ENCODE measurements at regions not wholly inside any gene's neighbourhood (a gene's known extent, or its start where the extent isn't known, plus 50 kb on each side); places are given as distances from the start of the nearest gene placed in this dataset.

- TF ChIP-seq, protein P1, sequence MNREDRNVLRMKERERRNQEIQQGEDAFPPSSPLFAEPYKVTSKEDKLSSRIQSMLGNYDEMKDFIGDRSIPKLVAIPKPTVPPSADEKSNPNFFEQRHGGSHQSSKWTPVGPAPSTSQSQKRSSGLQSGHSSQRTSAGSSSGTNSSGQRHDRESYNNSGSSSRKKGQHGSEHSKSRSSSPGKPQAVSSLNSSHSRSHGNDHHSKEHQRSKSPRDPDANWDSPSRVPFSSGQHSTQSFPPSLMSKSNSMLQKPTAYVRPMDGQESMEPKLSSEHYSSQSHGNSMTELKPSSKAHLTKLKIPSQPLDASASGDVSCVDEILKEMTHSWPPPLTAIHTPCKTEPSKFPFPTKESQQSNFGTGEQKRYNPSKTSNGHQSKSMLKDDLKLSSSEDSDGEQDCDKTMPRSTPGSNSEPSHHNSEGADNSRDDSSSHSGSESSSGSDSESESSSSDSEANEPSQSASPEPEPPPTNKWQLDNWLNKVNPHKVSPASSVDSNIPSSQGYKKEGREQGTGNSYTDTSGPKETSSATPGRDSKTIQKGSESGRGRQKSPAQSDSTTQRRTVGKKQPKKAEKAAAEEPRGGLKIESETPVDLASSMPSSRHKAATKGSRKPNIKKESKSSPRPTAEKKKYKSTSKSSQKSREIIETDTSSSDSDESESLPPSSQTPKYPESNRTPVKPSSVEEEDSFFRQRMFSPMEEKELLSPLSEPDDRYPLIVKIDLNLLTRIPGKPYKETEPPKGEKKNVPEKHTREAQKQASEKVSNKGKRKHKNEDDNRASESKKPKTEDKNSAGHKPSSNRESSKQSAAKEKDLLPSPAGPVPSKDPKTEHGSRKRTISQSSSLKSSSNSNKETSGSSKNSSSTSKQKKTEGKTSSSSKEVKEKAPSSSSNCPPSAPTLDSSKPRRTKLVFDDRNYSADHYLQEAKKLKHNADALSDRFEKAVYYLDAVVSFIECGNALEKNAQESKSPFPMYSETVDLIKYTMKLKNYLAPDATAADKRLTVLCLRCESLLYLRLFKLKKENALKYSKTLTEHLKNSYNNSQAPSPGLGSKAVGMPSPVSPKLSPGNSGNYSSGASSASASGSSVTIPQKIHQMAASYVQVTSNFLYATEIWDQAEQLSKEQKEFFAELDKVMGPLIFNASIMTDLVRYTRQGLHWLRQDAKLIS (CRISPR knock-in tag; IDR thresholded peaks at IDR 0.05; ENCODE audit: borderline replicate concordance), result no peak
- TF ChIP-seq, protein P2, sequence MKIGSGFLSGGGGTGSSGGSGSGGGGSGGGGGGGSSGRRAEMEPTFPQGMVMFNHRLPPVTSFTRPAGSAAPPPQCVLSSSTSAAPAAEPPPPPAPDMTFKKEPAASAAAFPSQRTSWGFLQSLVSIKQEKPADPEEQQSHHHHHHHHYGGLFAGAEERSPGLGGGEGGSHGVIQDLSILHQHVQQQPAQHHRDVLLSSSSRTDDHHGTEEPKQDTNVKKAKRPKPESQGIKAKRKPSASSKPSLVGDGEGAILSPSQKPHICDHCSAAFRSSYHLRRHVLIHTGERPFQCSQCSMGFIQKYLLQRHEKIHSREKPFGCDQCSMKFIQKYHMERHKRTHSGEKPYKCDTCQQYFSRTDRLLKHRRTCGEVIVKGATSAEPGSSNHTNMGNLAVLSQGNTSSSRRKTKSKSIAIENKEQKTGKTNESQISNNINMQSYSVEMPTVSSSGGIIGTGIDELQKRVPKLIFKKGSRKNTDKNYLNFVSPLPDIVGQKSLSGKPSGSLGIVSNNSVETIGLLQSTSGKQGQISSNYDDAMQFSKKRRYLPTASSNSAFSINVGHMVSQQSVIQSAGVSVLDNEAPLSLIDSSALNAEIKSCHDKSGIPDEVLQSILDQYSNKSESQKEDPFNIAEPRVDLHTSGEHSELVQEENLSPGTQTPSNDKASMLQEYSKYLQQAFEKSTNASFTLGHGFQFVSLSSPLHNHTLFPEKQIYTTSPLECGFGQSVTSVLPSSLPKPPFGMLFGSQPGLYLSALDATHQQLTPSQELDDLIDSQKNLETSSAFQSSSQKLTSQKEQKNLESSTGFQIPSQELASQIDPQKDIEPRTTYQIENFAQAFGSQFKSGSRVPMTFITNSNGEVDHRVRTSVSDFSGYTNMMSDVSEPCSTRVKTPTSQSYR (CRISPR knock-in tag; IDR thresholded peaks at IDR 0.05), result no peak
- TF ChIP-seq IRF1 (CRISPR knock-in tag; IDR thresholded peaks at IDR 0.05) (no peak), ELF4 (CRISPR knock-in tag; IDR thresholded peaks at IDR 0.05; ENCODE audit: low read depth) (no peak)
Observed at GRCh38 chr5:86831128-86831527, 213.4 kb downstream of the COX7C start (continued).

DNA sequence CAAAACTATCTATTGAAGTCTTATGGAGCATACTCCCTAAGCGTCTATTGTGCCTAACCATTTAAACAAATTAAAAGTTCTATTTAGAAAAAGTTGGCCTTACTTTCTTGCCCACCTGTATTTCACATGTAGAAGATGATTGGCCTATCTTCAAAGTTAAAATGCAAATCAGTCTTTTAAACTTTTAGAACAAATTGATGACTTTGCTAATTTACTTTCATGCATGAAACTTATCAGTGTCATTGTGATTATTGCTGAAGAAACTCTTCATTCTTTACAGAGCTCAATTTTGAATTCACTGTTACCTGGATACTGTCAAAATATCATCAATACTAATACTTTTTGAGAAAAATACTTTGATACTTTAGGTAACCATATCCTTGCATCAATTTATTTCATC lies 216.1 kb downstream of the COX7C start:
- TF ChIP-seq PRRX2 (CRISPR knock-in tag; IDR thresholded peaks at IDR 0.05) (no peak), ZNF219 (CRISPR knock-in tag; IDR thresholded peaks at IDR 0.05; ENCODE audit: borderline replicate concordance) (no peak), ELF4 (CRISPR knock-in tag; IDR thresholded peaks at IDR 0.05; ENCODE audit: low read depth) (no peak)
- no peaks in the 10 kb centered on the region for H3K36me3 Mint-ChIP-seq
- peaks cover 15% of the 10 kb centered on the region for H3K9me3 Mint-ChIP-seq
- DNase-seq (ENCODE audit: low spot score) (no peak), ATAC-seq (no peak)
- H3K4me1 Mint-ChIP-seq, result no peaks in the 10 kb centered on the region
- H3K4me3 Mint-ChIP-seq, result no peak overlapping the region
- no peak overlapping the region for H3K27ac Mint-ChIP-seq
- ChIA-PET CTCF (no interaction called here), POLR2A (no interaction called here)
- H3K27me3 Mint-ChIP-seq (ENCODE audit: low read depth), result no peaks in the 10 kb centered on the region

GRCh38 chr5:86837610-86838009 lies 219.9 kb downstream of the COX7C start:
- peaks cover 3% of the 10 kb centered on the region for H3K9me3 Mint-ChIP-seq
- no peak overlapping the region for H3K4me3 Mint-ChIP-seq
- POLR2A ChIA-PET, result no interaction called here
- no peak for DNase-seq (ENCODE audit: low spot score)
- TF ChIP-seq OVOL2 (CRISPR knock-in tag; IDR thresholded peaks at IDR 0.05; ENCODE audit: borderline replicate concordance) (no peak), E2F1 (CRISPR knock-in tag; IDR thresholded peaks at IDR 0.05) (no peak), MXD4 (CRISPR knock-in tag; IDR thresholded peaks at IDR 0.05; ENCODE audit: borderline replicate concordance) (no peak), HMGXB4 (CRISPR knock-in tag; IDR thresholded peaks at IDR 0.05) (no peak)
- no peaks in the 10 kb centered on the region for H3K27me3 Mint-ChIP-seq (ENCODE audit: low read depth)
- no peaks in the 10 kb centered on the region for H3K36me3 Mint-ChIP-seq
- H3K27ac Mint-ChIP-seq, result no peak overlapping the region
- ATAC-seq, result no peak
- CTCF ChIA-PET, result interaction anchor here (1.8 kb wide), 1 partner anchor 43 kb away, joined by 4 read pairs; no protein-coding TSS in a partner anchor
- peaks cover 2% of the 10 kb centered on the region; the same call in 1 of the 2 replicates for H3K4me1 Mint-ChIP-seq
